ENCODE measurements at regions not wholly inside any gene's neighbourhood (a gene's known extent, or its start where the extent isn't known, plus 50 kb on each side); places are given as distances from the start of the nearest gene placed in this dataset.
"Not testable (repeated sequence)": the region's sequence is repeated elsewhere in the genome, so short reads cannot be mapped to it uniquely, and the experiment has no call there.

GRCh38 chr3:153760948-153761347 lies 360.2 kb upstream of the ARHGEF26 start:
- DNase-seq: no peak
- Mint-ChIP-seq H3K36me3 (ENCODE audit: low read depth) (no peaks in the 10 kb centered on the region), H3K9me3 (no peaks in the 10 kb centered on the region), H3K27ac (no peak overlapping the region), H3K4me1 (ENCODE audit: low read depth) (no peaks in the 10 kb centered on the region), H3K27me3 (ENCODE audit: low read depth) (no peaks in the 10 kb centered on the region), H3K4me3 (no peak overlapping the region)
- CTCF ChIA-PET: interaction anchor here (0.7 kb wide), 1 partner anchor 300 kb away, joined by 8 read pairs; no protein-coding TSS in a partner anchor
- intact Hi-C loops (cut with micrococcal nuclease): no loop called here

DNA sequence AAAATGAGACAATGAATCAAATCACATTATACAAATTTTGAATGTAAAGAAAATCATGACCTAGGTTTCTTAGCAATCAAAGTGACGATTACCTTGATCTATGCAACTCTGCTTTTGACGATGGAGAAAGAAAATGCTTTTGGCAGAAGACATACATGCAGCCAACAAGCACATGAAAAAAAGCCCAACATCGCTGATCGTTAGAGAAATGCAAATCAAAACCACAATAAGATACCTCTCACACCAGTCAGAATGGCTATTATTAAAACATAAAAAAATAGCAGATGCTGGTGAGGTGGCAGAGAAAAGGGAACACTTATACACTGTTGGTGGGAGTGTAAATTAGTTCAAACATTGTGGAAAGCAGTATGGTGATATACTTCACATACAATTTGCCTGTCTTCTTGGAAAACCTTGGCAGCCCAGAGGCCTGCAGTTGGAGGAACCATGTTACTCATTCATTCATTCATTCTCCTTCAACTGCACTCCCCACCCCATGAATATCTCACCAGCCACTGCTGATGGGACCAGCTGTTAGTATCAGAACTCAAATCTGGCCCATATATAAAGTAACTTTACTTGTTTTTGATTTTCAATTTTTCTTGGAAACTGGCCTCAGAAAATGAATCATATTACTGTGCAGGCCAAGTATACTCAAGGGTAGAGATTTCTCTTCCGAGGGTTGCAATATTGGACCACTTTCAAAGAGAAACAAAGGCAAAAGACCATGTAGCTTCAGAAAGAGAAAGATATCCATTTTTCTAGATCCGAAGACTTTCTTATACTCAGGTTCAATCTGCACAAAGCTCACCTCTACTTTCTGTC lies 358.6 kb upstream of the ARHGEF26 start:
- H3K4me1 Mint-ChIP-seq (ENCODE audit: low read depth): no peaks in the 10 kb centered on the region
- no peak overlapping the region for H3K27ac Mint-ChIP-seq
- DNase-seq: no peak
- no peaks in the 10 kb centered on the region for H3K27me3 Mint-ChIP-seq (ENCODE audit: low read depth)
- H3K4me3 Mint-ChIP-seq: no peak overlapping the region
- H3K9me3 Mint-ChIP-seq: no peaks in the 10 kb centered on the region
- intact Hi-C loops (cut with micrococcal nuclease): no loop called here
- no peaks in the 10 kb centered on the region for H3K36me3 Mint-ChIP-seq (ENCODE audit: low read depth)
- CTCF ChIA-PET: interaction anchor here (1.5 kb wide), 1 partner anchor 140 kb away, joined by 3 read pairs; no protein-coding TSS in a partner anchor

DNA sequence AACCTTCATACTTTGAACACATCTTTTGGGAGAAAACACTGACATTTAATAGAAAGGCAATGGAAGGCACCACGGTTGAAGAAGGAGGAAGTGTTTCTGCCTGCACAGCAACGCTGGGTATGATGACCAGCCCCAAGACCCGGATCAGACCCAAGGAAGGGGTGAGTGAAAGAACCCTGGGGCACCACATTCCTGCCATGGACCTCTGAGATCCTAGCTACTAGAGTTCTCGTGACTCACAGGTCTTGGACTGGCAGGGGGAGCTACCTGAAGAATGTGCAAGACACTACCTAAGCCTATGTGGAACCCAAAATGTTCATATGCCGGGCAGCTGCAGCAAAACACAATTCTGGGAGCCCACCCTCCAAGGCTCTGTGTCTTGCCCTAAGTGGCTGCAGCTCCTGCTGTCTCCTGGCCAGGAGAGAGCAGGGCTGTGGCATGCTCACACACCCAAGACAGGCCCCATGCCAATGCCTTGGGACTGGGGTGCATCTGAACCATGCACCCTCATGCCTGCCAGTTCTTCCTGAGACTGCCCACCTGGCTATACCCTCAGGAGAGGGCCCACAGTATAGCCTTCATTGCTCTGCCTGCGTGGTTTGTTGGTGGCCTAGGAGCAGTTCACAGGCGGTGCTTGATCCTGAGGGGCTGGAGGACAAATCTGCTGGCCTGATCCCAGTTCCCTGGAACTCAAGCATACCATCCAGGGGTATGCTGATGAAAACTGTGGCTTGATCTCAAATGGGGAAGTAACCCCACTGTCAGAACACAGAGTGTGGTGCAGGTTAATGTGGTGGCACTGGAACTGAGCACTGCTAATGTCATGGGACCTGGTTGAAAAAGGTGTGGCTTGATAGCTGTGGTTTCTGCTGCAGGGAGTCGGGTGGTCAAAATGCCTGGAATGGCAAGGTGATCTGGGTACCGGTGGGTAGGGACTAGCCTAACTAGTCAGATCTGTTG lies 353.3 kb upstream of the ARHGEF26 start:
- peaks cover 8% of the 10 kb centered on the region for H3K27me3 Mint-ChIP-seq (ENCODE audit: low read depth)
- H3K4me3 Mint-ChIP-seq: no peak overlapping the region
- DNase-seq: no peak
- no peak overlapping the region for H3K27ac Mint-ChIP-seq
- H3K4me1 Mint-ChIP-seq (ENCODE audit: low read depth): peaks cover 1% of the 10 kb centered on the region
- CTCF ChIA-PET: interaction anchor here (0.7 to 1.5 kb wide), 6 partner anchors 15 to 478 kb away, joined by 3 to 4 read pairs (median 3); no protein-coding TSS in a partner anchor
- peaks cover 12% of the 10 kb centered on the region for H3K9me3 Mint-ChIP-seq
- no peaks in the 10 kb centered on the region for H3K36me3 Mint-ChIP-seq (ENCODE audit: low read depth)
- intact Hi-C loops (cut with micrococcal nuclease): loop anchor here (2.0 to 5.0 kb wide), 2 partner anchors 141 to 607 kb away; no protein-coding TSS in a partner anchor

DNA sequence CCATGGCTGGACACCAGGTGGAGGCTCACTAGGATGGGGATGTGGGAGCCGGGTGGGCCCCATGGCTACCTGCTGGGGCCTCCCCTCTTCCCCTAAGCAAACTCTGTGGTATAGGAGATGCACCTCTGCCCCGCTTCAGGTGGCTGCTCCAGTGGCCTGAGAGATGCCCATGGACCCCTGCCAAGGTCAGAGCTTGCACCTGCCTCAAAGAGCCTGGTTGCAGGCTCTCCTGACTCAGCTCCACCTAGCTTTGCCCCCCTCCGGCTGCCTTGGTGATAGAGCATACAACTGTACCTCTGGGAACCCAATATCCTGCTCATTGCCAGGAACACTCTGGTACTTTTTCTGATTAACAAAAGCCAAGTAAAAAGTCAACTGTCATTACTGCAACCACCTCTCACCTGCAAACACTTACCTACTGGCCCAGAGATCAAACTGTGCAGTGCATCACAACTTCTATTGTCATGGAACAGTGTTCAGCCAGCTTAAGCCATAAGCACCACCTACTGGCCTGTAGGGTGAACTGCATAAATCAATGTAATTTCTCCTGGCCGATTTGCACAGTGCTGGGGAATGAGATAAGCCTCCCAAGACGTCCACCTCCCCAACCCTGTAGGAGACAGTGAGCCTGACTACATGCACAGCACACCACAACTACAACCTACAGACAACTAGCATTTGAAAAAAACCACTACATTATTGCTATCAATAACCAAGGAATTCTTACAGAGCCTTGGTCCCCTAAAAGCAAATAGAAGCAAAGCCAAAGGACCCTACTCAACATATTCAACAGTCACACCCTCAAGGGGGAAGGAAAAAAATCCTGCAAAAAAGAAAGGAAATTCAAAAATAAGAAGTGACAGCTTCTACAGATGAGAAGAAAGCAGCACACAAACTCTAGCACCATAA lies 352.4 kb upstream of the ARHGEF26 start:
- no peak overlapping the region for H3K27ac Mint-ChIP-seq
- peaks cover 8% of the 10 kb centered on the region for H3K27me3 Mint-ChIP-seq (ENCODE audit: low read depth)
- intact Hi-C loops (cut with micrococcal nuclease): loop anchor here (1.0 to 5.0 kb wide), 8 partner anchors 142 to 743 kb away; no protein-coding TSS in a partner anchor
- peaks cover 1% of the 10 kb centered on the region for H3K4me1 Mint-ChIP-seq (ENCODE audit: low read depth)
- H3K9me3 Mint-ChIP-seq: peaks cover 12% of the 10 kb centered on the region
- no peak overlapping the region for H3K4me3 Mint-ChIP-seq
- H3K36me3 Mint-ChIP-seq (ENCODE audit: low read depth): no peaks in the 10 kb centered on the region
- peak; percentile 63 for DNase-seq
- CTCF ChIA-PET: interaction anchor here (0.7 to 1.6 kb wide), 7 partner anchors 14 to 726 kb away, joined by 3 to 5 read pairs (median 3); no protein-coding TSS in a partner anchor

DNA sequence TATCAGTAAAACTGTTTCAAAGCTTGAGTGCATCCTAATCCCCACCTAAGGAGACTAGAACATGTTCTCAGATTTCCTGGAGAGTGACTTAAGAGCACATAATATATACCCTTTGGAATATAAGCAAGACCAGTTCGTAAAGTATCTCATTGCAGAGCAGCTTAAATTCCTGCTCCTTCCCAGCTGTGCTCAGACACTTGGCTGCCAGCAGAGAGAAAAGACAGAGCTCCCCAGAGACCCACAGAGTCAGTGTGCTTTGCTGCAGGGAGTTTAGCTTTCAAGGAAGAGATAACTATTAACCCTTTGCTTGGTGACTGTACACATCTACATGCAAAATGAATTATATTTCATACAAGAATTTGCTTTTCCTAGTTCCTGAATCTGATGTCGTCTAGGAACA lies 338.1 kb upstream of the ARHGEF26 start:
- intact Hi-C loops (cut with micrococcal nuclease): no loop called here
- H3K4me1 Mint-ChIP-seq (ENCODE audit: low read depth): no peaks in the 10 kb centered on the region
- H3K27ac Mint-ChIP-seq: no peak overlapping the region
- H3K4me3 Mint-ChIP-seq: no peak overlapping the region
- DNase-seq: no peak
- H3K36me3 Mint-ChIP-seq (ENCODE audit: low read depth): no peaks in the 10 kb centered on the region
- CTCF ChIA-PET: interaction anchor here (0.9 kb wide), 1 partner anchor 15 kb away, joined by 3 read pairs; no protein-coding TSS in a partner anchor
- H3K9me3 Mint-ChIP-seq: no peaks in the 10 kb centered on the region
- no peaks in the 10 kb centered on the region for H3K27me3 Mint-ChIP-seq (ENCODE audit: low read depth)

- Mint-ChIP-seq H3K27me3 (ENCODE audit: low read depth) (no peaks in the 10 kb centered on the region), H3K27ac (no peak overlapping the region), H3K4me1 (ENCODE audit: low read depth) (no peaks in the 10 kb centered on the region), H3K36me3 (ENCODE audit: low read depth) (no peaks in the 10 kb centered on the region), H3K4me3 (no peak overlapping the region), H3K9me3 (no peaks in the 10 kb centered on the region)
- CTCF ChIA-PET: no interaction called here
- no peak for DNase-seq
- intact Hi-C loops (cut with micrococcal nuclease): no loop called here
Observed at GRCh38 chr3:153783741-153784480, 337.3 kb upstream of the ARHGEF26 start.

DNA sequence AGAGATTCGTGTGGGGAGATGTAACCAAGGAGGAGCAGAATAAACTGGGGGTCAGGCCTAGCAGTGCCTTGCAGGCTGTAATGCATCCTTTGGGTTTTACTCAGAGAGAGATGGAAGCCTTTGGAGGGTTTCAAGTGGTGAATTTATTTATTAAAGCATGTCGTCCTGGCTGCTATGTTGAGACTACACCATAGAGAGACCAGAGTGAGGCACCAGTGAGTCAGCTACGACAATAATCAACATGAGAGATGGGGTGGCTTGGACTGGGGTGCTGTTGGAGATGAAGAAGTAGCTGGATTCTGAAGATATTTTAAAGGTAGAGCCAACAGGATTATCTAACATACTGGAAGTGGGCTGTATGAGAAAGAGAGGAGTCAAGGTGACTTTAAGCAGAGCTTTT lies 335.3 kb upstream of the ARHGEF26 start:
- Mint-ChIP-seq H3K9me3 (peaks cover under 1% of the 10 kb centered on the region), H3K4me3 (no peak overlapping the region), H3K36me3 (ENCODE audit: low read depth) (no peaks in the 10 kb centered on the region), H3K27ac (no peak overlapping the region), H3K4me1 (ENCODE audit: low read depth) (no peaks in the 10 kb centered on the region), H3K27me3 (ENCODE audit: low read depth) (no peaks in the 10 kb centered on the region)
- CTCF ChIA-PET: interaction anchor here (1.0 kb wide), 1 partner anchor 135 kb away, joined by 3 read pairs; no protein-coding TSS in a partner anchor
- intact Hi-C loops (cut with micrococcal nuclease): no loop called here
- DNase-seq: no peak

DNA sequence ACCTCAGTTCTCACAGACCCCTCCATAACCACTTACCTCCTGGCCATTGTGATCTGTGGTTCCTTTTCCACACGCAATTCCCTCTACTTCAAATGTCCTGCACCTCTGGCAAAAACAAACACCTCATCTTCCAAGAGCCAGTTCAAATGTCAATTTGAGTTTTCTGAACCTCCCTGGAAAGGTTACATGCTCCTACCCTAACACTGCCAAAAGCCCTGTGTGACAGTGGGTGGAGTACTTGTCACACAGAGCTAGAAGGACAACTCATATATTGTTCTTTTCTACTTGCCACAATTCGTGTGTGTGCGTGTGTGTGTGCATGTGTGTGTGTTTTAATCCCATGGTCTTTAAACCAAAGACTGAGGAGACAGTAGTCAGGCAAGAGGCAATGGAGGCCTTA lies 331.8 kb upstream of the ARHGEF26 start:
- no peak overlapping the region for H3K27ac Mint-ChIP-seq
- CTCF ChIA-PET: no interaction called here
- H3K27me3 Mint-ChIP-seq (ENCODE audit: low read depth): peaks cover 5% of the 10 kb centered on the region
- no peak overlapping the region for H3K4me3 Mint-ChIP-seq
- no peaks in the 10 kb centered on the region for H3K4me1 Mint-ChIP-seq (ENCODE audit: low read depth)
- peaks cover 3% of the 10 kb centered on the region for H3K9me3 Mint-ChIP-seq
- intact Hi-C loops (cut with micrococcal nuclease): no loop called here
- H3K36me3 Mint-ChIP-seq (ENCODE audit: low read depth): no peaks in the 10 kb centered on the region
- no peak for DNase-seq

DNA sequence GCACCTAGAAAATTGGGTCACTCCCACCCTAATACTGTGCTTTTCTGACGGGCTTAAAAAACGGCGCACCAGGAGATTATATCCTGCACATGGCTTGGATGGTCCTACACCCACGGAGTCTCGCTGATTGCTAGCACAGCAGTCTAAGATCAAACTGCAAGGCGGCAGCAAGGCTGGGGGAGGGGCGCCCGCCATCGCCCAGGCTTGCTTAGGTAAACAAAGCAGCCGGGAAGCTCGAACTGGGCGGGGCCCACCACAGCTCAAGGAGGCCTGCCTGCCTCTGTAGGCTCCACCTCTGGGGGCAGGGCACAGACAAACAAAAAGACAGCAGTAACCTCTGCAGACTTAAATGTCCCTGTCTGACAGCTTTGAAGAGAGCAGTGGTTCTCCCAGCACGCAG lies 324.1 kb upstream of the ARHGEF26 start:
- H3K4me1 Mint-ChIP-seq (ENCODE audit: low read depth); intact Hi-C loops (cut with micrococcal nuclease); H3K27ac Mint-ChIP-seq; DNase-seq; CTCF ChIA-PET; H3K36me3 Mint-ChIP-seq (ENCODE audit: low read depth); H3K9me3 Mint-ChIP-seq; H3K4me3 Mint-ChIP-seq: not testable (repeated sequence)
- H3K27me3 Mint-ChIP-seq (ENCODE audit: low read depth): peaks cover 11% of the 10 kb centered on the region

DNA sequence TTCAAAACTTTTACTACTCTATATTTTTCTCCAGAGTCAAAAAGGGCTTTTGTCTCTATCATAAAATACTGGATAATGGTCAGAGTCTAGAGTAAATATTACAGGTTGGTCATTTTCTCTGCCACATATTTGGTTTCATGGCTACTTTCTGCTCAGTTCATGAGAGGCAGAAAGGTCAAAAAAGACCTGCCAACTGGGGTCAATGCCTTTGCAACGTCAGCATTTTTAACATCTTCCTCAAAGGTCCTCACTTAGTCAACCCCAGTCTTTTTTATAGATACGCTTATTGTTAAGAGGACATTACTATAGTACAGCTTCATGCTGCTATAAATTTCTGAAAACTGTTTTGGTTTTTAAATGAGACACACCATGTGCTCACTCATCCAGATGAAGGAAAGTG lies 312.1 kb upstream of the ARHGEF26 start:
- no peaks in the 10 kb centered on the region for H3K4me1 Mint-ChIP-seq (ENCODE audit: low read depth)
- H3K9me3 Mint-ChIP-seq: no peaks in the 10 kb centered on the region
- no peak overlapping the region for H3K27ac Mint-ChIP-seq
- intact Hi-C loops (cut with micrococcal nuclease): no loop called here
- CTCF ChIA-PET: no interaction called here
- peaks cover 11% of the 10 kb centered on the region for H3K27me3 Mint-ChIP-seq (ENCODE audit: low read depth)
- no peak overlapping the region for H3K4me3 Mint-ChIP-seq
- no peak for DNase-seq
- H3K36me3 Mint-ChIP-seq (ENCODE audit: low read depth): no peaks in the 10 kb centered on the region

DNA sequence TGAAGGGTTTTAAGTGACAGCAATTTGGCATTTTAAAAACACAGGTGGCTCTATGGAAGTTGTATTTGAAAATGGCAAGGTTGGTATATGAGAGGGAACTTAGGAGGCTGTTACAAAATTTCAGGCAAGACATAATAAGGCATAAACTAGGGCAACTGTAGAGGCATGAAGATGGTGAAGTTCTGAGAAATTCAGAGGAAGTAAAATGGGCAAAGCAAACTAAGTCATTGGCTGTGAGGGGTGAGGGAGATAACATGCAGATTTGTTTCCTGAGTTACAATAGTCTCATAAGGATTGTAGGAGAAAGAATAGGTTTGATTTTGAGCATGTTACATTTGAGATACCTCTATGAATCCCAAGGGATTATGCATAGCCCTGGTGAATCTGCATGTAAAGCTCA lies 302.9 kb upstream of the ARHGEF26 start:
- no peaks in the 10 kb centered on the region for H3K4me1 Mint-ChIP-seq (ENCODE audit: low read depth)
- DNase-seq: no peak
- intact Hi-C loops (cut with micrococcal nuclease): no loop called here

More for the DNA sequence above, 302.9 kb upstream of the ARHGEF26 start:
- H3K9me3 Mint-ChIP-seq: no peaks in the 10 kb centered on the region
- H3K4me3 Mint-ChIP-seq: no peak overlapping the region
- CTCF ChIA-PET: no interaction called here
- no peaks in the 10 kb centered on the region for H3K36me3 Mint-ChIP-seq (ENCODE audit: low read depth)
- no peak overlapping the region for H3K27ac Mint-ChIP-seq
- no peaks in the 10 kb centered on the region for H3K27me3 Mint-ChIP-seq (ENCODE audit: low read depth)
